Neural cell (in vitro differentiated cells): ENCODE measurements at regions not wholly inside any gene's neighbourhood (a gene's known extent, or its start where the extent isn't known, plus 50 kb on each side); places are given as distances from the start of the nearest gene placed in this dataset.

Experiments
- TAF1 ChIP-seq: IDR thresholded peaks from 2 replicates; pipeline ENCODE4 v1.6.1; 2012; ENCODE audit warnings: low read depth
- TF ChIP-seq, protein P1 (sequence below): fragments of 450-650 bp; IDR thresholded peaks from 2 replicates; pipeline ENCODE4 v1.5.1; 2014; ENCODE audit warnings: antibody characterized with exemption, mild to moderate bottlenecking, moderate library complexity; ENCODE audit not compliant: poor library complexity, severe bottlenecking

DNA sequence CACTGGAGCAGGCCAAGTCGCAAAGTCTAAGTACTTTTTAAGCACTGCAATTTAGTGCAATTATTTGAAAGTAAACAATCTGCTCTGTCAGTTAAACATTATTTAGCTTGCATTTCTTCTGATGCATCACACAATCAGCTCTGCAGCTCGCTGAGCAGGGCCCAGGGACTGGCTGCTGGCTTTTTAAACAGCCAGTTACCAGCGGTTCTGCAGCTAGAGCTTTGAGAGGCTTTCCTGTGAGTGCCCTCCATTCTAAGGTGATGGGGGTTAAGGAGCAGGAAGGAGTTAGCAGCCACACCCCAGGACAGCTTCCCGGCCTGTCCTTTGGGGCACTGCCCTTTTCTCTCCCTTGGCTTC lies 154.3 kb downstream of the SALL1 start:
- TF ChIP-seq, protein P1, sequence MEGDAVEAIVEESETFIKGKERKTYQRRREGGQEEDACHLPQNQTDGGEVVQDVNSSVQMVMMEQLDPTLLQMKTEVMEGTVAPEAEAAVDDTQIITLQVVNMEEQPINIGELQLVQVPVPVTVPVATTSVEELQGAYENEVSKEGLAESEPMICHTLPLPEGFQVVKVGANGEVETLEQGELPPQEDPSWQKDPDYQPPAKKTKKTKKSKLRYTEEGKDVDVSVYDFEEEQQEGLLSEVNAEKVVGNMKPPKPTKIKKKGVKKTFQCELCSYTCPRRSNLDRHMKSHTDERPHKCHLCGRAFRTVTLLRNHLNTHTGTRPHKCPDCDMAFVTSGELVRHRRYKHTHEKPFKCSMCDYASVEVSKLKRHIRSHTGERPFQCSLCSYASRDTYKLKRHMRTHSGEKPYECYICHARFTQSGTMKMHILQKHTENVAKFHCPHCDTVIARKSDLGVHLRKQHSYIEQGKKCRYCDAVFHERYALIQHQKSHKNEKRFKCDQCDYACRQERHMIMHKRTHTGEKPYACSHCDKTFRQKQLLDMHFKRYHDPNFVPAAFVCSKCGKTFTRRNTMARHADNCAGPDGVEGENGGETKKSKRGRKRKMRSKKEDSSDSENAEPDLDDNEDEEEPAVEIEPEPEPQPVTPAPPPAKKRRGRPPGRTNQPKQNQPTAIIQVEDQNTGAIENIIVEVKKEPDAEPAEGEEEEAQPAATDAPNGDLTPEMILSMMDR, result no peak
- TF ChIP-seq TAF1, result no peak
